Kidney epithelial cell (primary cell): ENCODE measurements at regions not wholly inside any gene's neighbourhood (a gene's known extent, or its start where the extent isn't known, plus 50 kb on each side); places are given as distances from the start of the nearest gene placed in this dataset.

Experiments
- DNase-seq: peaks from one replicate; pipeline ENCODE4 v3.0.0-alpha.2; 2010; ENCODE audit warnings: low read depth
- H3K27me3 ChIP-seq: 2 replicates; pipeline ENCODE4 v1.6.0; 2011; ENCODE audit warnings: low read length; ENCODE audit not compliant: control insufficient read depth, insufficient read depth
- H3K36me3 ChIP-seq: 2 replicates; pipeline ENCODE4 v1.5.1; 2011; ENCODE audit warnings: low read length; ENCODE audit not compliant: control insufficient read depth, insufficient read depth
- H3K4me3 ChIP-seq: 2 replicates; pipeline ENCODE4 v1.5.1; 2011; ENCODE audit warnings: low read depth, mild to moderate bottlenecking, control low read depth, low read length
- TF ChIP-seq, protein P1 (sequence below): IDR thresholded peaks from 2 replicates; pipeline ENCODE4 v1.5.1; 2011; ENCODE audit warnings: mild to moderate bottlenecking, moderate library complexity, low read length, control low read depth, inconsistent platforms; ENCODE audit not compliant: insufficient read depth, poor library complexity, severe bottlenecking

DNA sequence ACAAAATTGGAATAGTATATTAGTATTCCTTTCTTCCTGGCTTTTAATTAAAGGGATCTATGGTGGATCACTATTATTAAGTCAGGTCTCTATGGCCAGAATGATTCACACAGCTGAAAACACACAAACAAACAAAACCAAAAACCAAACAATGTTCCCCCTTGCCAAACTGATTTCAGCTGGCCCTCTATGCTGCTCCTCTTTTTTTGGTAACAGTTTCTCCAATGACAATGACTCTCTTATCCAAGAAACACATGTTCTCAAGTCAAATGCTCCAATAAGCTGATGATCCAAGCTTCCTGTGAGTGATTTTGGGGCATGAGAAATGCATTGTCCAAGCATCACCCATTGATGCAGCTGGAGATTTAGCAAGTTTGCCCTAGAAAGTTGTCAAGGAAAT lies 193.4 kb upstream of the TUT7 start:
- no peak for DNase-seq
- Histone ChIP-seq H3K36me3 (no peaks in the 10 kb centered on the region), H3K27me3 (no peaks in the 10 kb centered on the region), H3K4me3 (no peak overlapping the region)
- TF ChIP-seq, protein P1, sequence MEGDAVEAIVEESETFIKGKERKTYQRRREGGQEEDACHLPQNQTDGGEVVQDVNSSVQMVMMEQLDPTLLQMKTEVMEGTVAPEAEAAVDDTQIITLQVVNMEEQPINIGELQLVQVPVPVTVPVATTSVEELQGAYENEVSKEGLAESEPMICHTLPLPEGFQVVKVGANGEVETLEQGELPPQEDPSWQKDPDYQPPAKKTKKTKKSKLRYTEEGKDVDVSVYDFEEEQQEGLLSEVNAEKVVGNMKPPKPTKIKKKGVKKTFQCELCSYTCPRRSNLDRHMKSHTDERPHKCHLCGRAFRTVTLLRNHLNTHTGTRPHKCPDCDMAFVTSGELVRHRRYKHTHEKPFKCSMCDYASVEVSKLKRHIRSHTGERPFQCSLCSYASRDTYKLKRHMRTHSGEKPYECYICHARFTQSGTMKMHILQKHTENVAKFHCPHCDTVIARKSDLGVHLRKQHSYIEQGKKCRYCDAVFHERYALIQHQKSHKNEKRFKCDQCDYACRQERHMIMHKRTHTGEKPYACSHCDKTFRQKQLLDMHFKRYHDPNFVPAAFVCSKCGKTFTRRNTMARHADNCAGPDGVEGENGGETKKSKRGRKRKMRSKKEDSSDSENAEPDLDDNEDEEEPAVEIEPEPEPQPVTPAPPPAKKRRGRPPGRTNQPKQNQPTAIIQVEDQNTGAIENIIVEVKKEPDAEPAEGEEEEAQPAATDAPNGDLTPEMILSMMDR: no peak

DNA sequence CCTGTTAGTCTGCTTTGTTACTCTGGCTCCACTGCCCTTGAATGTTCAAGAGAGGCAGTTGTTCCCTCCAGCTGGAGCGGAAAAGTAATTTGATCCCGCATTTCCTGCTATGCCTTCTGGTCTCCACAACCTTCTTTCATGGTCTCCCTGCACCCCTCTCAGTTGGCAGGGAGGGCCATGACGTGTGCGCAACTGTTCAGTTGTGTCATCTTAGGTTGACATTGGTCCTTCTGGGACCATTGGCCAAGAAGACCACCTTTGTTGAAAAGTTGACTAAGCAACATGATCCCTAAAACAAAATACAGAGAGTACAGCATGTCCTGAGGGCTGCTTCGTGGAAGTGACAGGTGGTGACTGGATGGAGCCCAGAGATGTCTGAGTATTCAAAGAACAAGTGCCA lies 192.5 kb upstream of the TUT7 start:
- Histone ChIP-seq H3K36me3 (no peaks in the 10 kb centered on the region), H3K4me3 (no peak overlapping the region), H3K27me3 (no peaks in the 10 kb centered on the region)
- TF ChIP-seq, protein P1: no peak
- no peak for DNase-seq

DNA sequence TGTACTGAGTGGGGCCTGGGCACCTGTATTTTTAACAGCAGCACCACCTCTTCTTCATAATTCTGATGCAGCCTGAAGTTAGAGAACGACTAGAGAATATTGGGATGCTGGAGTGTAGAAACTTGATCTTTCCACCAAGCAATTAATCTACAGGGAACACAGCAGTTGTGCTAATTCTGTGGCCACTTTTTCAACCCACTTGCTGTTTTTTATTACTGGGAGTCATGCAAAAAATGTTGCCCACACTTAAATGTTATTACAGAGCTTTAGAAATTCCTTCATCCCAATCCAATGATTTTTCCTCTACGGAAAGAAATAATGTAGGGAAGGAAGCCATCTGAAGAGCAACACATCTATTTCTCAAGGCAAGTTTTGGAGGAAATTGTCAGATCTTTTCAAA lies 190.9 kb upstream of the TUT7 start:
- no peaks in the 10 kb centered on the region for H3K36me3 ChIP-seq
- no peak for DNase-seq
- TF ChIP-seq, protein P1: no peak
- H3K27me3 ChIP-seq: no peaks in the 10 kb centered on the region
- no peak overlapping the region for H3K4me3 ChIP-seq

DNA sequence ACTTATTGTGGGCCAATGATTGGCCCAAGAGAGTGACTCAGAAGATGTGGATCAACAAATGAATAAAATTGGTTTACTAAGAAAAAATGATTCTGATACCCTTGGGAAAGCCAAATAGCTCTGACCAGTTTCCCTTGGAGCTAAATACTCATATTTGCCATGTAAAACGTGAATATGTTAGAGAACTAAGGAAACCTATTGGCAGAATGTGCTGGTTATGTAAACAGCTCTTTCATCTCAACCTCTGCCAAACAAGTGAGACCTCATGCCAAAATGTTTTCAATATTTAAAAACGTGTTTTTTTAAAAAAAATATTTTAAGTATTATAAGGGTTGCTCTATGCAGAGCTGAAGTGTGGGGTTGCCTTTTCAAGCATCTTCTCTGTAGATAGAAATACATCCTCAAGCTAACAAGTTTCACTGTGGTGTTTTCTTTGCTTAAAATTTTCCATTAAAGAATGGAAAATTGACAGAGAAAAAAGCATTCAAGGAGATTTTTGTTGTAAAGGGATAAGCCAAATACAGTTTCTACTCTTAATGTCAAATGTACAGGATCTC lies 186.9 kb upstream of the TUT7 start:
- TF ChIP-seq, protein P1: no peak
- DNase-seq: no peak
- Histone ChIP-seq H3K36me3 (no peaks in the 10 kb centered on the region), H3K27me3 (no peaks in the 10 kb centered on the region), H3K4me3 (no peak overlapping the region)

DNA sequence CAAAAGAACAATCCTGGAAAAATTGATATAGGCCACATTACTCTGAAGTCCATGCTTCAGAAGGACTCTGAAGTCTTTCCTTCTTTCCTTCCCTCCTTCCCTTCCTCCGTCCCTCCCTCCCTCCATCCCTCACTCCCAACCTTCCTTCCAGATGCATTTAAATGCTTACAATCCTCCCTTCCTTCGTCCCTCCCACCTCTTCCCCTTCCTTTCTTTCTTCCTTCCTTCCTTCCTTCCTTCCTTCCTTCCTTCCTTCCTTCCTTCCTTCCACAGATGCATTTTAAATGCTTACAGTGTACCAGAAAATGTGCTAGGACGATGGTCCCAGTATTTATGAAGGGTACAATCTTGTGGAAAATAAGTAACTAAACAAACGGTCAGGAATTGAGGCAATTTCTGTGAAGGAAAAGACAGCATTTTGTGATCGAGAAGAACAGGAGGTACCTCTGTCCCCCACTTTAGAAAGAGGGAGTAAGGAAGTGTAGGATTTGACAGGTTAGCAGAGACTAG lies 181.3 kb upstream of the TUT7 start:
- Histone ChIP-seq H3K4me3 (no peak overlapping the region), H3K36me3 (no peaks in the 10 kb centered on the region), H3K27me3 (no peaks in the 10 kb centered on the region)
- no peak for DNase-seq
- TF ChIP-seq, protein P1: no peak
